Stimulated activated CD8-positive, alpha-beta memory T cell treated with anti-CD3 and anti-CD28 coated beads, Interleukin-4, amount 100 ng/mL, for 24 hours (primary cell): ENCODE measurements at regions not wholly inside any gene's neighbourhood (a gene's known extent, or its start where the extent isn't known, plus 50 kb on each side); places are given as distances from the start of the nearest gene placed in this dataset.

Experiments used
- DNase-seq: peaks from one replicate; pipeline ENCODE4 v3.0.0-alpha.2; 2020; ENCODE audit warnings: low read depth

GRCh38 chr20:39699166-39699725 is 737.1 kb downstream of the DHX35 start:
- DNase-seq, result no peak

GRCh38 chr20:39698752-39699151 is 736.6 kb downstream of the DHX35 start:
- no peak for DNase-seq

GRCh38 chr20:39691151-39691862 is 729.2 kb downstream of the DHX35 start:
- no peak for DNase-seq

GRCh38 chr20:39676857-39677391 is 714.8 kb downstream of the DHX35 start:
- DNase-seq, result no peak

- no peak for DNase-seq
Measured at GRCh38 chr20:39676241-39676640, 714.1 kb downstream of the DHX35 start.

- no peak for DNase-seq
Measured at GRCh38 chr20:39674842-39675241, 712.7 kb downstream of the DHX35 start.

- no peak for DNase-seq
Measured at GRCh38 chr20:39670988-39671387, 708.8 kb downstream of the DHX35 start.

GRCh38 chr20:39669659-39670058 is 707.5 kb downstream of the DHX35 start:
- DNase-seq, result no peak

- DNase-seq, result no peak
Measured at GRCh38 chr20:39668038-39668437, 705.9 kb downstream of the DHX35 start.

GRCh38 chr20:39661833-39662232 is 699.7 kb downstream of the DHX35 start:
- no peak for DNase-seq

- no peak for DNase-seq
Measured at GRCh38 chr20:39660965-39661364, 698.8 kb downstream of the DHX35 start.

- DNase-seq, result no peak
Measured at GRCh38 chr20:39660226-39660625, 698.1 kb downstream of the DHX35 start.

GRCh38 chr20:39658662-39659409 is 696.7 kb downstream of the DHX35 start:
- no peak for DNase-seq

GRCh38 chr20:39654171-39654570 is 692.0 kb downstream of the DHX35 start:
- DNase-seq, result no peak

GRCh38 chr20:39651645-39652325 is 689.6 kb downstream of the DHX35 start:
- DNase-seq, result no peak

GRCh38 chr20:39646874-39647413 is 684.8 kb downstream of the DHX35 start:
- DNase-seq, result no peak

GRCh38 chr20:39645131-39645530 is 683.0 kb downstream of the DHX35 start:
- DNase-seq, result no peak

GRCh38 chr20:39643292-39643691 is 681.1 kb downstream of the DHX35 start:
- DNase-seq, result no peak

- no peak for DNase-seq
Measured at GRCh38 chr20:39641423-39641822, 679.3 kb downstream of the DHX35 start.

- DNase-seq, result no peak
Measured at GRCh38 chr20:39640147-39640546, 678.0 kb downstream of the DHX35 start.

- no peak for DNase-seq
Measured at GRCh38 chr20:39638731-39639130, 676.6 kb downstream of the DHX35 start.

- DNase-seq, result no peak
Measured at GRCh38 chr20:39633689-39634088, 671.5 kb downstream of the DHX35 start.
